A549 (cell line): ENCODE measurements at regions not wholly inside any gene's neighbourhood (a gene's known extent, or its start where the extent isn't known, plus 50 kb on each side); places are given as distances from the start of the nearest gene placed in this dataset.

Experiments used
- EP300 ChIP-seq, 2 experiments: fragments of >200 bp; sonication (Bioruptor Twin); formaldehyde crosslinking; IDR thresholded peaks; 2 replicates in 1 of 2; 3 replicates in 1 of 2; pipeline ENCODE4 v1.6.1; 2016 to 2017
- HEYL ChIP-seq: fragments of 250-450 bp; sonication (Bioruptor Pico); IDR thresholded peaks from 2 replicates; pipeline ENCODE4 v1.8.0; 2021; ENCODE audit warnings: mild to moderate bottlenecking, moderate library complexity
- RARB ChIP-seq: fragments of 250-450 bp; sonication (Bioruptor Pico); IDR thresholded peaks from 2 replicates; pipeline ENCODE4 v1.8.0; 2021; ENCODE audit warnings: mild to moderate bottlenecking, moderate library complexity
- ZNF302 ChIP-seq: fragments of 250-450 bp; sonication (Bioruptor Pico); IDR thresholded peaks from 2 replicates; pipeline ENCODE4 v1.9.0; 2021; ENCODE audit warnings: inconsistent platforms, mild to moderate bottlenecking, moderate library complexity
- TF ChIP-seq, protein P1 (sequence below): fragments of 450-650 bp; IDR thresholded peaks from 2 replicates; pipeline ENCODE4 v1.6.1; 2014; ENCODE audit warnings: antibody characterized with exemption
- TF ChIP-seq, protein P2 (sequence below): fragments of >200 bp; sonication (Bioruptor Twin); formaldehyde crosslinking; IDR thresholded peaks from 3 replicates; pipeline ENCODE4 v1.5.1; 2016
- TF ChIP-seq, protein P3 (sequence below): fragments of 200-600 bp; sonication (generic); IDR thresholded peaks from 2 replicates; pipeline ENCODE4 v1.6.1; 2016; ENCODE audit warnings: antibody characterized with exemption, mild to moderate bottlenecking, moderate library complexity

DNA sequence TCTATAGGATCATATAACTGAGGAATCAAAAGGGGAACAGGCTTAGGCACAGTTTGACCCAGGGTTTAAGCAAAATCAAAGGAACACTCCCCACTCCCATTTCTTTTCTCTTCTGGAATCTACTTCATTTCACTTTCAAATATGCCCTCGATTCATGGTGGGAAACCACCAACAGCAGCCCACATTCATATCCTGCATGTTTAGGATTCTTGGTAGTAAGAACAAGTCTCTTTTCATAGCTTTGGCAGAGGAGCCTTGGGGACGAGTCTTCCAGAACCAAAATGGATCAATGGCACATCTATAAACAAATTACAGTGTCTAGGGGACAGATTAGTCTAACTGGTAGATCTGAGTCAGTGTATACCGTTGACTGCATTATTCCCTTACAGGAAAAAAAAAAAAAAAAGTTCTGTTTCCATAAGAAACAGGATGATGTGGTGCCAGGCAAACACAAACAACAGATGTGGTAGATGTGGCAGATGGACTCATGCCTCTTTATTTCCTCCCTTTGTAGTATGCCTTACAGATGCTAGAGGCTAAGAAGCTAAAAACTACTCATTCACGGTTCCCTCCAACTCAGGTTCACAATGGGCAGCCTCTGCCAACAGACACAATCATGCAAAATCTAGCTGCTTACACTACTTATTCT, 578.3 kb upstream of the ADAMTS9 start:
- TF ChIP-seq, protein P1, sequence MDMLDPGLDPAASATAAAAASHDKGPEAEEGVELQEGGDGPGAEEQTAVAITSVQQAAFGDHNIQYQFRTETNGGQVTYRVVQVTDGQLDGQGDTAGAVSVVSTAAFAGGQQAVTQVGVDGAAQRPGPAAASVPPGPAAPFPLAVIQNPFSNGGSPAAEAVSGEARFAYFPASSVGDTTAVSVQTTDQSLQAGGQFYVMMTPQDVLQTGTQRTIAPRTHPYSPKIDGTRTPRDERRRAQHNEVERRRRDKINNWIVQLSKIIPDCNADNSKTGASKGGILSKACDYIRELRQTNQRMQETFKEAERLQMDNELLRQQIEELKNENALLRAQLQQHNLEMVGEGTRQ, result no peak
- TF ChIP-seq HEYL, result no peak
- TF ChIP-seq ZNF302 (CRISPR knock-in tag), result no peak
- TF ChIP-seq, protein P2, sequence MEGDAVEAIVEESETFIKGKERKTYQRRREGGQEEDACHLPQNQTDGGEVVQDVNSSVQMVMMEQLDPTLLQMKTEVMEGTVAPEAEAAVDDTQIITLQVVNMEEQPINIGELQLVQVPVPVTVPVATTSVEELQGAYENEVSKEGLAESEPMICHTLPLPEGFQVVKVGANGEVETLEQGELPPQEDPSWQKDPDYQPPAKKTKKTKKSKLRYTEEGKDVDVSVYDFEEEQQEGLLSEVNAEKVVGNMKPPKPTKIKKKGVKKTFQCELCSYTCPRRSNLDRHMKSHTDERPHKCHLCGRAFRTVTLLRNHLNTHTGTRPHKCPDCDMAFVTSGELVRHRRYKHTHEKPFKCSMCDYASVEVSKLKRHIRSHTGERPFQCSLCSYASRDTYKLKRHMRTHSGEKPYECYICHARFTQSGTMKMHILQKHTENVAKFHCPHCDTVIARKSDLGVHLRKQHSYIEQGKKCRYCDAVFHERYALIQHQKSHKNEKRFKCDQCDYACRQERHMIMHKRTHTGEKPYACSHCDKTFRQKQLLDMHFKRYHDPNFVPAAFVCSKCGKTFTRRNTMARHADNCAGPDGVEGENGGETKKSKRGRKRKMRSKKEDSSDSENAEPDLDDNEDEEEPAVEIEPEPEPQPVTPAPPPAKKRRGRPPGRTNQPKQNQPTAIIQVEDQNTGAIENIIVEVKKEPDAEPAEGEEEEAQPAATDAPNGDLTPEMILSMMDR, result no peak
- no peak for TF ChIP-seq EP300 (IDR thresholded peaks at IDR 0.05)
- TF ChIP-seq, protein P3, sequence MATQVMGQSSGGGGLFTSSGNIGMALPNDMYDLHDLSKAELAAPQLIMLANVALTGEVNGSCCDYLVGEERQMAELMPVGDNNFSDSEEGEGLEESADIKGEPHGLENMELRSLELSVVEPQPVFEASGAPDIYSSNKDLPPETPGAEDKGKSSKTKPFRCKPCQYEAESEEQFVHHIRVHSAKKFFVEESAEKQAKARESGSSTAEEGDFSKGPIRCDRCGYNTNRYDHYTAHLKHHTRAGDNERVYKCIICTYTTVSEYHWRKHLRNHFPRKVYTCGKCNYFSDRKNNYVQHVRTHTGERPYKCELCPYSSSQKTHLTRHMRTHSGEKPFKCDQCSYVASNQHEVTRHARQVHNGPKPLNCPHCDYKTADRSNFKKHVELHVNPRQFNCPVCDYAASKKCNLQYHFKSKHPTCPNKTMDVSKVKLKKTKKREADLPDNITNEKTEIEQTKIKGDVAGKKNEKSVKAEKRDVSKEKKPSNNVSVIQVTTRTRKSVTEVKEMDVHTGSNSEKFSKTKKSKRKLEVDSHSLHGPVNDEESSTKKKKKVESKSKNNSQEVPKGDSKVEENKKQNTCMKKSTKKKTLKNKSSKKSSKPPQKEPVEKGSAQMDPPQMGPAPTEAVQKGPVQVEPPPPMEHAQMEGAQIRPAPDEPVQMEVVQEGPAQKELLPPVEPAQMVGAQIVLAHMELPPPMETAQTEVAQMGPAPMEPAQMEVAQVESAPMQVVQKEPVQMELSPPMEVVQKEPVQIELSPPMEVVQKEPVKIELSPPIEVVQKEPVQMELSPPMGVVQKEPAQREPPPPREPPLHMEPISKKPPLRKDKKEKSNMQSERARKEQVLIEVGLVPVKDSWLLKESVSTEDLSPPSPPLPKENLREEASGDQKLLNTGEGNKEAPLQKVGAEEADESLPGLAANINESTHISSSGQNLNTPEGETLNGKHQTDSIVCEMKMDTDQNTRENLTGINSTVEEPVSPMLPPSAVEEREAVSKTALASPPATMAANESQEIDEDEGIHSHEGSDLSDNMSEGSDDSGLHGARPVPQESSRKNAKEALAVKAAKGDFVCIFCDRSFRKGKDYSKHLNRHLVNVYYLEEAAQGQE, result no peak
- no peak for TF ChIP-seq RARB (CRISPR knock-in tag)
